ENCODE measurements at regions not wholly inside any gene's neighbourhood (a gene's known extent, or its start where the extent isn't known, plus 50 kb on each side); places are given as distances from the start of the nearest gene placed in this dataset.

DNA sequence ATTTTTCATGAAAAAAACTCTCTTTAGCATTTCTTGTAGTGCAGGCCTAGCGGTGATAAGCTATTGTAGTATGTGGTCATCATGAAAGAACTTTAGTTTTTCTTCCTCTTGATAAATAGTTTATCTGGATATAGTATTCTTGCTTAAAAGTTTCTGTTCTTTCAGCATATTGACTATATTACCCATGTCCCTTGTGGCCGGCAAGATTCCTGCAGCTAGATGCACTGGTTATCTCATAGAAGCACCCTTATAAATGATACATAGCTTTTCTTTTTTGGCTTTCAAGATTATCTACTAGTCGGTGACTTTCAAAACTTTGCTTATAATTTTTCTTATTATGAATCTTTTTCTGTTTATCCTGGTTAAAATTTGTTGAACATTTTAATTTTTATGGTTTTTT is 234.8 kb downstream of the ALG10 start:
- no peak for TF ChIP-seq ZNF274 (IDR thresholded peaks at IDR 0.05; ENCODE audit: low read depth, low read length)
- TF ChIP-seq SUZ12 (IDR thresholded peaks at IDR 0.05; ENCODE audit: extremely low read depth, insufficient read depth, insufficient read length) = no peak
- no peak for TF ChIP-seq YY1 (IDR thresholded peaks at IDR 0.05; ENCODE audit: insufficient read depth, insufficient read length)
